GM10248 (cell line): ENCODE measurements at regions not wholly inside any gene's neighbourhood (a gene's known extent, or its start where the extent isn't known, plus 50 kb on each side); places are given as distances from the start of the nearest gene placed in this dataset.

ENCODE experiments used
- CTCF ChIA-PET: fragments of 300-600 bp; sonication (Branson Sonifier 250); formaldehyde crosslinking; extraction: SDS; loops from one replicate; lab custom pipeline; 2021; ENCODE audit warnings: antibody characterized with exemption; lab: Yijun Ruan, JAX
- POLR2A ChIA-PET: fragments of 350-650 bp; sonication (Branson Sonifier 250); formaldehyde crosslinking; extraction: SDS; loops from one replicate; lab custom pipeline; 2020; ENCODE audit warnings: antibody characterized with exemption; lab: Yijun Ruan, JAX
- DNase-seq: peaks from one replicate; pipeline ENCODE4 v3.0.0; 2012; ENCODE audit errors: extremely low spot score
- TF ChIP-seq, protein P1 (sequence below): IDR thresholded peaks from 2 replicates; pipeline ENCODE4 v1.5.1; 2012; ENCODE audit warnings: mild to moderate bottlenecking, low read depth; ENCODE audit errors: extremely low read depth, missing control alignments, control extremely low read depth

DNA sequence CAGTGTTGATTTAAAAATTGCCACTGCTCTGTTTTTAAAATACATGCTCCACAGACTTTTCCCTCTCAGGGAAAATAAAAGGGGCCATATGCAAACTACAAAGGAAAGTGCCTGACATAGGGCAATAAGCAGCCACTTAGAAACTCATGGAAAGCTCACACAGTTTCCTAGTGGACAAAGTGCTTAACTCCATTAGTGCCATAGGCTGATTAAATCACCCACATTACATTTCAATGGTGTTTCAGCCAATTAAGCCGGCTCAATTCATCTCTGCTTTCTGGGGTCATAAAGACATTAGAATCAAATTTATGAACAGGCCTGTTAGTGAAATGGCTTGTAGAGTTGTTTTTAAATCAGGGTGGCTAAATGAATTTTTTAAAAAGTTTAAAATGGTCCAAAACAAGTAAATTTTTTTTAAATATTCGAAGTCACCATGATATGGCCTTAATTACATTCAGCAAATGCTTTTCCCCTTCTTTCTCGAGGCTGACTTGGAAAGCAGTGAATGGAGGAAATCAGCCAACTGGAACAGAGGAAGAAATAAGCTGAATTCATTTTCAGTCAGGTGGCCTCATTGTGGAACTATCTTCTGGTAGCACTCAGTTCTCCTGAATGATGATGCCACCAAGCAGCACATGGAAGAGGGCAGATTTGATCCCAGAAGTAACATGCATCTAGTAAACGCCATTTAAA is 2305.1 kb upstream of the AGA start:
- TF ChIP-seq, protein P1, sequence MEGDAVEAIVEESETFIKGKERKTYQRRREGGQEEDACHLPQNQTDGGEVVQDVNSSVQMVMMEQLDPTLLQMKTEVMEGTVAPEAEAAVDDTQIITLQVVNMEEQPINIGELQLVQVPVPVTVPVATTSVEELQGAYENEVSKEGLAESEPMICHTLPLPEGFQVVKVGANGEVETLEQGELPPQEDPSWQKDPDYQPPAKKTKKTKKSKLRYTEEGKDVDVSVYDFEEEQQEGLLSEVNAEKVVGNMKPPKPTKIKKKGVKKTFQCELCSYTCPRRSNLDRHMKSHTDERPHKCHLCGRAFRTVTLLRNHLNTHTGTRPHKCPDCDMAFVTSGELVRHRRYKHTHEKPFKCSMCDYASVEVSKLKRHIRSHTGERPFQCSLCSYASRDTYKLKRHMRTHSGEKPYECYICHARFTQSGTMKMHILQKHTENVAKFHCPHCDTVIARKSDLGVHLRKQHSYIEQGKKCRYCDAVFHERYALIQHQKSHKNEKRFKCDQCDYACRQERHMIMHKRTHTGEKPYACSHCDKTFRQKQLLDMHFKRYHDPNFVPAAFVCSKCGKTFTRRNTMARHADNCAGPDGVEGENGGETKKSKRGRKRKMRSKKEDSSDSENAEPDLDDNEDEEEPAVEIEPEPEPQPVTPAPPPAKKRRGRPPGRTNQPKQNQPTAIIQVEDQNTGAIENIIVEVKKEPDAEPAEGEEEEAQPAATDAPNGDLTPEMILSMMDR: no peak
- POLR2A ChIA-PET: no interaction called here
- DNase-seq: no peak
- CTCF ChIA-PET: interaction anchor here (1.2 kb wide), 1 partner anchor 10 kb away, joined by 3 read pairs; no protein-coding TSS in a partner anchor

DNA sequence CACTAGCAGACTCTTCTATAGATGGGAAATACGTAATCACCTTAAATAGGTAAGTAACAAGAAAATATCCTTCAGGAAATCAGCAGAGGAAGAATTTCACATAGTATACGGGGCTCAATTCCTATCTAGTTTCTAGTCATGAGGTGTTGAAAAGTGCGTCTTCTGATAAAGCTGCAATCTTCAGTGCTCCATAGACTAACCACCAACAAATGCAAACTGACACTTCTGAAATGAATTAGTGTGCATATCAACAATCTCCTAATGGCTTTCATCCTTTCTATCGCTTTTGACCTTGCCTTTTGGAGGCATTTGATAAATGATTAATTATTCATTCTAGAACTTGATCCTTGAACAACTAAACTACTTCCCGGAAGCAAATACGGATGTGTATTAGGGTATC is 2306.6 kb upstream of the AGA start:
- TF ChIP-seq, protein P1: no peak
- ChIA-PET POLR2A (no interaction called here), CTCF (interaction anchor here (1.2 kb wide), 1 partner anchor 11 kb away, joined by 3 read pairs; no protein-coding TSS in a partner anchor)
- DNase-seq: no peak

DNA sequence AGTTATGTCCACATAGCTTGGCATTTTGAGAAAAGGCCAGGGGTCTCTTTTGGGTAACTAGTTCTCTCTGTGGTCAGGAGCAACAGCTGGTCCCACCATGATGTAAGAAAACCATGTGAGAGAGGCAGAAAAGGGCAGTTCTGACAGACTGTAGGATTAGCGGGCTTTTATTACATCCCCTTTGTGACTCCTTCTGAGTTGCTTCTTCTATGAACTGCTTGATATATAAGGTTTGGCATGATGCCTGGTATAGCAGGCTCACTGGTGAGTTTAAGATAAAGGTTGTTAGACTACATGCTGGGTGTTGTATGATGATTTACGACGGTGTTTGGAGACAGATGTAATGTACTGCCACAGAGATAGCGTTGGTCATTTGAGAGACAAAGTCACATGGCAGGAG is 2308.1 kb upstream of the AGA start:
- TF ChIP-seq, protein P1: no peak
- CTCF ChIA-PET: no interaction called here
- DNase-seq: no peak
- POLR2A ChIA-PET: no interaction called here

DNA sequence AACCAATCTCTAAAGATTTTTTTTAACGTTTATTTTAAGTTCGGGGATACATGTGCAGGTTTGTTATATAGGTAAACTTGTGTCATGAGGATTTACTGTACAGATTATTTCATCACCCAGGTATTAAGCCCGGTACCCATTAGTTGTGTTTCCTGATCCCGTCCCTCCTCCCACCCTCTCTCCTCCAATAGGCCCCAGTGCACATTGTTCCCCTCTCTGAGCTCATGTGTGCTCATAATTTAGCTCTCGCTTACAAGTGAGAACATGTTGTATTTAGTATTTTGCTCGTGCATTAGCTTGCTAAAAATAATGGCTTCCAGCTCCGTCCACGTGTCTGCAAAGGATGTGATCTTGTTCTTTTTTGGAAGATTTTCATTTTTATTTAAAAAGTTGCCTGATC is 2309.4 kb upstream of the AGA start:
- CTCF ChIA-PET: interaction anchor here (1.1 kb wide), 1 partner anchor 19 kb away, joined by 3 read pairs; no protein-coding TSS in a partner anchor
- TF ChIP-seq, protein P1: no peak
- POLR2A ChIA-PET: no interaction called here
- no peak for DNase-seq

DNA sequence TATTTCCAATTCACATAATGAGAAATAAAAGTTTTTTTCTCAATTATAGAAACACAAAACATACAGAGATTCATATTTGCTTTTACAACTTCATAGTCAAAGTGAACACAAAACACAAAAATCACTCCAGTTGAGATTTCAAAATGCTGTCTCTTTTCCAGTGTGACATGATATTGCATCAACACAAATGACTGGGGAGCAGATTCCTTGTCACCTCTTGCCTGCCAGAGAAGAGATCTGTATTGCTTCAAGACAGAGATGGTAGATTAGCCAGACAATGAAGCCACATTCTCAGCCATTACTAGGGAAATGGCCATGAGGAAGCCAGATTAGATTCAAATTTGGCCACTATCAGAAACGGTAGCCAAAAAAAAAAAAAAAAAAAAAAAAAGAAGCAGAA is 2313.1 kb upstream of the AGA start:
- no peak for DNase-seq
- ChIA-PET CTCF (no interaction called here), POLR2A (no interaction called here)
- TF ChIP-seq, protein P1: no peak

DNA sequence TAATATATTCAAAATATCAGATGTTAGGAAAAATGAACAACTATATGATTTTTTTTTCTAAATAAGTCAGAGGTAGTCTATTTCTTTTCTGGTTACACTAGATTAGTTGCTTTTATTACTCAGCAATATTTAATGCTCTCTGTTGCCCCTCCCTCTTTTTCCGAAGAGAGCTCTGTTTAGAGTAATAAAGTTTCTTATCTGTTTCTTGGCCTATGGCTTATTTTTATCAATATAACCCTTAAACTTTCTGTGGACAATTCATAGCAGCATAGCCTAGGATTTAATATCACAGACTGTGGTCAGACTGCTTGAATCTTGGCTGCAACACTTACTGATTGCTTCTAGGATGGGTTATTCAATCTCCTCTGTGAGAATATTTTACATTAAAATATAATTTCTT is 2315.4 kb upstream of the AGA start:
- ChIA-PET POLR2A (no interaction called here), CTCF (no interaction called here)
- no peak for DNase-seq
- TF ChIP-seq, protein P1: no peak

DNA sequence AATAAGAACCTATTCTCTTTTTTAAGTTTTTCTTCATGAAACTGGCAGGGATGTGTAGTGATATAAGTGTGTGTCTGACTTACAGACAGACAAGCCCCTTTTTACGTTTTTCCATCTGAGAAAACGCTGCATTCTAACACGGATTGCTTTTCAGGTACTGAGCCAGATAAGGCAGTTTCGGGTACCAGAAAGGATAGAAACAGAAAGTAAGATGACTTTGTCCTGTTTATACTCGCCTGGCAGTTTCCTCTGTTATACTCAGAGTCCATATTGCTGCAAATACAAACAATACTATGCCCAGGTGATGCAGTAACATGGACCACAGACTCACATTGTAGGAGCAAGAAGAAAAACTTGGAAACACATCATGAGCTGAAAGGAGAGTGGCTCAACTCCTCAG is 2320.6 kb upstream of the AGA start:
- TF ChIP-seq, protein P1: no peak
- ChIA-PET POLR2A (no interaction called here), CTCF (interaction anchor here (0.9 kb wide), 1 partner anchor 8 kb away, joined by 3 read pairs; no protein-coding TSS in a partner anchor)
- DNase-seq: no peak
